HCT116 (cell line): ENCODE measurements at regions not wholly inside any gene's neighbourhood (a gene's known extent, or its start where the extent isn't known, plus 50 kb on each side); places are given as distances from the start of the nearest gene placed in this dataset.

Experiments used
- ATAC-seq: fragments of 200-7000 bp; cut with Tn5 transposase; 2 replicates; pipeline ENCODE4 v1.9.1; 2020; ENCODE audit warnings: mild to moderate bottlenecking, moderate library complexity
- BruUV-seq: library from RNA; stranded (reverse); fragments of 400-500 nt; replicated peaks from 2 replicates; lab custom pipeline; 2021; lab: Mats Ljungman, UMichigan
- CTCF ChIA-PET: fragments of 300-600 bp; sonication (Branson Sonifier 250); formaldehyde crosslinking; loops from one replicate; lab custom pipeline; 2021; ENCODE audit warnings: antibody characterized with exemption; lab: Charles Lee
- POLR2A ChIA-PET: fragments of 300-600, 350-600 bp; sonication (Branson Sonifier 250); formaldehyde crosslinking; loops from one replicate; lab custom pipeline; 2021; ENCODE audit warnings: antibody characterized with exemption; lab: Charles Lee
- RAD21 ChIA-PET, 2 experiments: fragments of 300-600 bp; sonication (Branson Sonifier 250); formaldehyde crosslinking; loops; one replicate each; lab custom pipeline; 2023; ENCODE audit warnings: low total read pairs in 2 of 2; ENCODE audit not compliant: uncharacterized antibody in 2 of 2, unreplicated experiment in 2 of 2, low non-redundant PET in 1 of 2; lab: Charles Lee
- DNase-seq: peaks from one replicate; pipeline ENCODE4 v3.0.0-alpha.2; 2010; ENCODE audit warnings: low read depth, low spot score
- H2AFZ ChIP-seq: fragments of 200-600 bp; shearing (Covaris generic), sonication (generic); 2 replicates; pipeline ENCODE4 v1.6.1; 2017; ENCODE audit warnings: low read depth, mixed run types, mixed read lengths, antibody characterized with exemption, low read length; ENCODE audit not compliant: poor library complexity, severe bottlenecking
- H3K27ac ChIP-seq: 2 replicates; pipeline ENCODE4 v1.5.1; 2012; ENCODE audit warnings: low read depth, low read length
- H3K27me3 ChIP-seq: fragments of 200-600 bp; sonication (generic); 2 replicates; pipeline ENCODE4 v1.6.1; 2016; ENCODE audit warnings: mixed run types, low read length, mixed read lengths; ENCODE audit not compliant: insufficient read depth
- H3K36me3 ChIP-seq, 2 experiments: fragments of 200-500 bp in 1 of 2; fragments of 200-600 bp in 1 of 2; sonication (Bioruptor generic) in 1 of 2; sonication (generic) in 1 of 2; 2 replicates each; pipeline versions ENCODE4 v1.5.1 to v1.6.1; 2014 to 2016; ENCODE audit warnings: low read length in 2 of 2, inconsistent platforms in 1 of 2, mixed read lengths in 1 of 2, mixed run types in 1 of 2; ENCODE audit not compliant: insufficient read depth in 2 of 2, control insufficient read depth in 1 of 2
- H3K4me1 ChIP-seq, 2 experiments: fragments of 200-600 bp in 1 of 2; sonication (generic) in 1 of 2; 2 replicates each; pipeline versions ENCODE4 v1.5.1 to v1.6.1; 2012 to 2017; ENCODE audit warnings: low read length in 2 of 2, inconsistent platforms in 1 of 2, mild to moderate bottlenecking in 1 of 2, mixed read lengths in 1 of 2, mixed run types in 1 of 2, moderate library complexity in 1 of 2; ENCODE audit not compliant: insufficient read depth in 2 of 2, control insufficient read depth in 1 of 2
- H3K4me2 ChIP-seq: fragments of 200-600 bp; sonication (generic); 2 replicates; pipeline ENCODE4 v1.6.1; 2017; ENCODE audit warnings: mixed run types, low read length, mixed read lengths
- H3K4me3 ChIP-seq, 2 experiments: fragments of 200-600 bp in 1 of 2; sonication (generic) in 1 of 2; replicated peaks in 1 of 2; 2 replicates each; pipeline ENCODE4 v1.5.1; 2011 to 2016; ENCODE audit warnings: low read length in 2 of 2, control low read depth in 1 of 2, low read depth in 1 of 2, mild to moderate bottlenecking in 1 of 2, mixed read lengths in 1 of 2, mixed run types in 1 of 2
- H3K79me2 ChIP-seq: fragments of 200-600 bp; sonication (generic); 2 replicates; pipeline ENCODE4 v1.6.1; 2017; ENCODE audit warnings: mild to moderate bottlenecking, mixed run types, low read length, moderate library complexity, mixed read lengths; ENCODE audit not compliant: insufficient read depth
- H3K9ac ChIP-seq: fragments of 200-600 bp; sonication (generic); 2 replicates; pipeline ENCODE4 v1.6.1; 2016; ENCODE audit warnings: low read length, mixed read lengths
- H3K9me2 ChIP-seq: fragments of 200-600 bp; sonication (generic), shearing (Covaris generic); 2 replicates; pipeline ENCODE4 v1.6.1; 2017; ENCODE audit warnings: mixed run types, mild to moderate bottlenecking, moderate library complexity; ENCODE audit not compliant: insufficient read depth
- H3K9me3 ChIP-seq, 2 experiments: fragments of 200-500 bp in 1 of 2; fragments of 200-600 bp in 1 of 2; sonication (Bioruptor generic) in 1 of 2; sonication (generic) in 1 of 2; 2 replicates each; pipeline ENCODE4 v1.6.1; 2014 to 2017; ENCODE audit warnings: low read length in 2 of 2, mixed read lengths in 2 of 2, inconsistent platforms in 1 of 2, low read depth in 1 of 2, mild to moderate bottlenecking in 1 of 2, mixed run types in 1 of 2, moderate library complexity in 1 of 2; ENCODE audit not compliant: control insufficient read depth in 1 of 2, insufficient read depth in 1 of 2
- H4K20me1 ChIP-seq: fragments of 200-600 bp; sonication (generic), shearing (Covaris generic); 2 replicates; pipeline ENCODE4 v1.6.1; 2017; ENCODE audit warnings: mixed run types, mild to moderate bottlenecking, moderate library complexity; ENCODE audit not compliant: insufficient read depth
- CEBPB ChIP-seq: IDR thresholded peaks from 2 replicates; pipeline ENCODE4 v1.6.1; 2012; ENCODE audit warnings: low read depth
- ELF1 ChIP-seq: IDR thresholded peaks from 2 replicates; pipeline ENCODE4 v1.6.1; 2012; ENCODE audit warnings: low read depth, borderline replicate concordance
- EZH2 ChIP-seq: fragments of 200-600 bp; sonication (generic); IDR thresholded peaks from 2 replicates; pipeline ENCODE4 v1.6.1; 2017; ENCODE audit warnings: antibody characterized with exemption, mixed run types
- FOSL1 ChIP-seq: IDR thresholded peaks from 2 replicates; pipeline ENCODE4 v1.6.1; 2012; ENCODE audit warnings: low read depth
- JUND ChIP-seq: IDR thresholded peaks from 2 replicates; pipeline ENCODE4 v1.6.1; 2012
- POLR2A ChIP-seq: IDR thresholded peaks from 2 replicates; pipeline ENCODE4 v1.7.0; 2011; ENCODE audit warnings: borderline replicate concordance; ENCODE audit not compliant: insufficient read depth, insufficient read length; ENCODE audit errors: extremely low read depth
- RAD21 ChIP-seq: IDR thresholded peaks from 2 replicates; pipeline ENCODE4 v1.6.1; 2012; ENCODE audit warnings: low read depth, mild to moderate bottlenecking
- SIN3A ChIP-seq: IDR thresholded peaks from 2 replicates; pipeline ENCODE4 v1.6.1; 2012; ENCODE audit warnings: low read depth
- SP1 ChIP-seq: IDR thresholded peaks from 2 replicates; pipeline ENCODE4 v1.6.1; 2012; ENCODE audit warnings: low read depth
- TCF7L2 ChIP-seq: IDR thresholded peaks from 2 replicates; pipeline ENCODE4 v1.7.0; 2011; ENCODE audit warnings: borderline replicate concordance, inconsistent platforms; ENCODE audit not compliant: insufficient read depth, insufficient read length; ENCODE audit errors: extremely low read depth
- YY1 ChIP-seq: IDR thresholded peaks from 2 replicates; pipeline ENCODE4 v1.6.1; 2011; ENCODE audit warnings: low read length, low read depth, moderate library complexity, mild to moderate bottlenecking; ENCODE audit not compliant: insufficient replicate concordance; ENCODE audit errors: extremely low read depth
- ZFX ChIP-seq: fragments of 450-650 bp; IDR thresholded peaks from 2 replicates; pipeline ENCODE4 v1.6.1; 2017
- intact Hi-C: fragments of 100-400 bp; cut with micrococcal nuclease; formaldehyde crosslinking; loops from 2 replicates; pipeline ENCODE4 v1.10.0; 2022
- TF ChIP-seq, protein P1 (sequence below): IDR thresholded peaks from 2 replicates; pipeline ENCODE4 v1.6.1; 2011; ENCODE audit warnings: mild to moderate bottlenecking, low read length, moderate library complexity; ENCODE audit not compliant: insufficient replicate concordance; ENCODE audit errors: extremely low read depth
- TF ChIP-seq, protein P2 (sequence below): IDR thresholded peaks from 2 replicates; pipeline ENCODE4 v1.6.1; 2012; ENCODE audit warnings: low read depth
- TF ChIP-seq, protein P3 (sequence below): IDR thresholded peaks from 2 replicates; pipeline ENCODE4 v1.6.1; 2012
- TF ChIP-seq, protein P4 (sequence below): IDR thresholded peaks from 2 replicates; pipeline ENCODE4 v1.6.1; 2012

DNA sequence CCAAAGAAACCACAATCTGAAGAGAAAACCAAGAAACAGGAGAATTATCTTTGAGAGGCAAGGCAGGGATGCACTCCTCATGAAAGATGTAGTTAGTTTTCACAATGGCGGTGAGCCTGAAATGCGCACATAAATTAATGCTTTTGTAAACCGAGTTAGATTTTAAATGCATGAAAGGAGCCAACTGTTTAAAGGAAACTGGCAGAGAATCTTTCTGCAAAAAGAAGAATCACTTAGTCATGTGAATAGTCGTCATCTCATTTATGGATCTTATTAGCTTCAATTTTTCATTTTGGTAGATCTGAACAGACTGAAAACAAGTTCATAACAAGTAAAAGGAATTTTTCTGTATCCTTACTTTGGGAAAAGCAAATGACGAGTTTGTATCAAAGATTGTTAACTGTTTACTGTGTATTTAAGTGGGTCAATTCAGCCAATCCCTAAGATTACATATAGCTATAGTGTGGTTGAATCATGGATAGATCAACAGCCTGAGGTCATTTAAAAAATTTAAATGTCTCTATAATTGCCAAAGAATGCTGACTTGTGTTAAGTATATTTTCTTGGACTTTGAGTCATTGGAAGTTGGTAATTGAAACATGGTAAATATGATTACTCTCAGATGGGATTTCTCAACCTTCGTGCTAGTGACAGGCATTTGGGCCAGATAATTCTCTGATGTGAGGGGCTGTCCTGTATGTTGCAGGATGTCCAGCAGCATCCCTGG is 226.6 kb upstream of the KAZN start (continued):
- TF ChIP-seq, protein P1, sequence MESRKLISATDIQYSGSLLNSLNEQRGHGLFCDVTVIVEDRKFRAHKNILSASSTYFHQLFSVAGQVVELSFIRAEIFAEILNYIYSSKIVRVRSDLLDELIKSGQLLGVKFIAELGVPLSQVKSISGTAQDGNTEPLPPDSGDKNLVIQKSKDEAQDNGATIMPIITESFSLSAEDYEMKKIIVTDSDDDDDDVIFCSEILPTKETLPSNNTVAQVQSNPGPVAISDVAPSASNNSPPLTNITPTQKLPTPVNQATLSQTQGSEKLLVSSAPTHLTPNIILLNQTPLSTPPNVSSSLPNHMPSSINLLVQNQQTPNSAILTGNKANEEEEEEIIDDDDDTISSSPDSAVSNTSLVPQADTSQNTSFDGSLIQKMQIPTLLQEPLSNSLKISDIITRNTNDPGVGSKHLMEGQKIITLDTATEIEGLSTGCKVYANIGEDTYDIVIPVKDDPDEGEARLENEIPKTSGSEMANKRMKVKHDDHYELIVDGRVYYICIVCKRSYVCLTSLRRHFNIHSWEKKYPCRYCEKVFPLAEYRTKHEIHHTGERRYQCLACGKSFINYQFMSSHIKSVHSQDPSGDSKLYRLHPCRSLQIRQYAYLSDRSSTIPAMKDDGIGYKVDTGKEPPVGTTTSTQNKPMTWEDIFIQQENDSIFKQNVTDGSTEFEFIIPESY = no peak
- TF ChIP-seq ZFX (no peak), ELF1 (no peak)
- TF ChIP-seq, protein P2, sequence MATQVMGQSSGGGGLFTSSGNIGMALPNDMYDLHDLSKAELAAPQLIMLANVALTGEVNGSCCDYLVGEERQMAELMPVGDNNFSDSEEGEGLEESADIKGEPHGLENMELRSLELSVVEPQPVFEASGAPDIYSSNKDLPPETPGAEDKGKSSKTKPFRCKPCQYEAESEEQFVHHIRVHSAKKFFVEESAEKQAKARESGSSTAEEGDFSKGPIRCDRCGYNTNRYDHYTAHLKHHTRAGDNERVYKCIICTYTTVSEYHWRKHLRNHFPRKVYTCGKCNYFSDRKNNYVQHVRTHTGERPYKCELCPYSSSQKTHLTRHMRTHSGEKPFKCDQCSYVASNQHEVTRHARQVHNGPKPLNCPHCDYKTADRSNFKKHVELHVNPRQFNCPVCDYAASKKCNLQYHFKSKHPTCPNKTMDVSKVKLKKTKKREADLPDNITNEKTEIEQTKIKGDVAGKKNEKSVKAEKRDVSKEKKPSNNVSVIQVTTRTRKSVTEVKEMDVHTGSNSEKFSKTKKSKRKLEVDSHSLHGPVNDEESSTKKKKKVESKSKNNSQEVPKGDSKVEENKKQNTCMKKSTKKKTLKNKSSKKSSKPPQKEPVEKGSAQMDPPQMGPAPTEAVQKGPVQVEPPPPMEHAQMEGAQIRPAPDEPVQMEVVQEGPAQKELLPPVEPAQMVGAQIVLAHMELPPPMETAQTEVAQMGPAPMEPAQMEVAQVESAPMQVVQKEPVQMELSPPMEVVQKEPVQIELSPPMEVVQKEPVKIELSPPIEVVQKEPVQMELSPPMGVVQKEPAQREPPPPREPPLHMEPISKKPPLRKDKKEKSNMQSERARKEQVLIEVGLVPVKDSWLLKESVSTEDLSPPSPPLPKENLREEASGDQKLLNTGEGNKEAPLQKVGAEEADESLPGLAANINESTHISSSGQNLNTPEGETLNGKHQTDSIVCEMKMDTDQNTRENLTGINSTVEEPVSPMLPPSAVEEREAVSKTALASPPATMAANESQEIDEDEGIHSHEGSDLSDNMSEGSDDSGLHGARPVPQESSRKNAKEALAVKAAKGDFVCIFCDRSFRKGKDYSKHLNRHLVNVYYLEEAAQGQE = no peak

DNA sequence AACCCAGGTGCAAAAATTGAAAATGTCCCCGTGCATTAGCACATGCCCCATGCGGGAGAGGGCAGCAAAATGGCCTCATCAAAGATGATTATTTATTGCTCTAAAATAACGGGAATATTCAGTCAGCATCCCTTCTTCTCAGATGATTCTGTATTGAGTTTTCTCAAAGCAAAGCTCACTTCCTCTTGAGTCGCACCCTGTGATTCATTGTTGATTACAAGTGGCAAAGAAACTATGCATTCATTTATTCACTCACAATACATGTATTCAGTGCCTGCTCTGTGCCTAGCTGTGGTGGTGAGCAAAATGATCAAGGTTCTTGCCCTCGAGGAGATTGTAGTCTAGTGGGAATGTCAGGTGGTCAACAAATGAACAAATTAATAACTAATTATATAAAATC is 226.0 kb upstream of the KAZN start:
- BruUV-seq = no TSS peak
- H3K4me3 ChIP-seq = no peak overlapping the region
- H3K9me2 ChIP-seq = no peaks in the 10 kb centered on the region
- peaks cover 8% of the 10 kb centered on the region; the same call in 1 of the 2 replicates for H3K27me3 ChIP-seq
- no peaks in the 10 kb centered on the region for H3K79me2 ChIP-seq
- no peaks in the 10 kb centered on the region for H4K20me1 ChIP-seq
- RAD21 ChIA-PET = no interaction called here
- H3K9me3 ChIP-seq = no peaks in the 10 kb centered on the region
- H3K27ac ChIP-seq = no peak overlapping the region
- no peak overlapping the region for H2AFZ ChIP-seq
- POLR2A ChIA-PET = no interaction called here
- H3K9ac ChIP-seq = no peak overlapping the region
- CTCF ChIA-PET = no interaction called here
- no peak overlapping the region for H3K4me2 ChIP-seq
- no peaks in the 10 kb centered on the region for H3K36me3 ChIP-seq
- DNase-seq = no peak
- no peak for ATAC-seq
- no peaks in the 10 kb centered on the region for H3K4me1 ChIP-seq
- intact Hi-C loops = no loop called here
- TF ChIP-seq TCF7L2 (no peak), FOSL1 (no peak), RAD21 (no peak), POLR2A (no peak), CEBPB (no peak), SP1 (no peak), EZH2 (no peak), YY1 (no peak), SIN3A (no peak), JUND (no peak)
- TF ChIP-seq, protein P3, sequence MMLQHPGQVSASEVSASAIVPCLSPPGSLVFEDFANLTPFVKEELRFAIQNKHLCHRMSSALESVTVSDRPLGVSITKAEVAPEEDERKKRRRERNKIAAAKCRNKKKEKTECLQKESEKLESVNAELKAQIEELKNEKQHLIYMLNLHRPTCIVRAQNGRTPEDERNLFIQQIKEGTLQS = no peak
- TF ChIP-seq, protein P2 = no peak
- TF ChIP-seq, protein P4, sequence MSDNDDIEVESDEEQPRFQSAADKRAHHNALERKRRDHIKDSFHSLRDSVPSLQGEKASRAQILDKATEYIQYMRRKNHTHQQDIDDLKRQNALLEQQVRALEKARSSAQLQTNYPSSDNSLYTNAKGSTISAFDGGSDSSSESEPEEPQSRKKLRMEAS = no peak
